ENCODE measurements at regions not wholly inside any gene's neighbourhood (a gene's known extent, or its start where the extent isn't known, plus 50 kb on each side); places are given as distances from the start of the nearest gene placed in this dataset.
A peak's percentile ranks its signal among the peaks of the same experiment; 100 is the strongest.

GRCh38 chr1:232174306-232174705, 455.6 kb downstream of the SIPA1L2 start:
- Histone ChIP-seq H3K4me1 (no peaks in the 10 kb centered on the region), H3K4me3 (no peak overlapping the region), H3K36me3 (no peaks in the 10 kb centered on the region), H3K9me3 (no peaks in the 10 kb centered on the region), H3K27ac (no peak overlapping the region), H3K27me3 (no peaks in the 10 kb centered on the region)
- DNase-seq = no peak
- TF ChIP-seq POLR2A (IDR thresholded peaks at IDR 0.05) = no peak
- TF ChIP-seq, protein P1, sequence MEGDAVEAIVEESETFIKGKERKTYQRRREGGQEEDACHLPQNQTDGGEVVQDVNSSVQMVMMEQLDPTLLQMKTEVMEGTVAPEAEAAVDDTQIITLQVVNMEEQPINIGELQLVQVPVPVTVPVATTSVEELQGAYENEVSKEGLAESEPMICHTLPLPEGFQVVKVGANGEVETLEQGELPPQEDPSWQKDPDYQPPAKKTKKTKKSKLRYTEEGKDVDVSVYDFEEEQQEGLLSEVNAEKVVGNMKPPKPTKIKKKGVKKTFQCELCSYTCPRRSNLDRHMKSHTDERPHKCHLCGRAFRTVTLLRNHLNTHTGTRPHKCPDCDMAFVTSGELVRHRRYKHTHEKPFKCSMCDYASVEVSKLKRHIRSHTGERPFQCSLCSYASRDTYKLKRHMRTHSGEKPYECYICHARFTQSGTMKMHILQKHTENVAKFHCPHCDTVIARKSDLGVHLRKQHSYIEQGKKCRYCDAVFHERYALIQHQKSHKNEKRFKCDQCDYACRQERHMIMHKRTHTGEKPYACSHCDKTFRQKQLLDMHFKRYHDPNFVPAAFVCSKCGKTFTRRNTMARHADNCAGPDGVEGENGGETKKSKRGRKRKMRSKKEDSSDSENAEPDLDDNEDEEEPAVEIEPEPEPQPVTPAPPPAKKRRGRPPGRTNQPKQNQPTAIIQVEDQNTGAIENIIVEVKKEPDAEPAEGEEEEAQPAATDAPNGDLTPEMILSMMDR (IDR thresholded peaks at IDR 0.05) = no peak

DNA sequence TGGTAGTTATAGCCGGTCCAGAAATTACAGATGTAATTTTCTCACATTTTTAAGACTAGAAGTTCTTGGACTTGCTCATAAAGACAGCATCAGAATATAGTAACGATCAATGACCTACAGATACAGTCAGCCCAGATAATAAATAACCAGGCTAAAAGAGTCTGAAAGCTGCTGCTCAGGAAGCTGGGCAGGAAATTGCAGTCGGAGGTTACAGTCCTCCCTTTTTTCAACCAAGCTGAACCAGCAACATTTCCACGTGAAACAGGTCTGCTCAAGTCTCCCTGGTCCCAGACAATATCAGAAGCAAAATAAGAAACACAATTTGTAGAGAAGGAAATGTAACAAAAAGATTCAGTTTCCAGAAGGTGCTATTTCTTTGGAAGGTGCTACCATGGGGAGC, 457.4 kb downstream of the SIPA1L2 start:
- H3K4me1 ChIP-seq = no peaks in the 10 kb centered on the region
- DNase-seq = no peak
- H3K27me3 ChIP-seq = no peaks in the 10 kb centered on the region
- H3K27ac ChIP-seq = no peak overlapping the region
- no peak overlapping the region for H3K4me3 ChIP-seq
- H3K36me3 ChIP-seq = no peaks in the 10 kb centered on the region
- TF ChIP-seq POLR2A (IDR thresholded peaks at IDR 0.05) = no peak
- TF ChIP-seq, protein P1 (IDR thresholded peaks at IDR 0.05) = no peak
- no peaks in the 10 kb centered on the region for H3K9me3 ChIP-seq

DNA sequence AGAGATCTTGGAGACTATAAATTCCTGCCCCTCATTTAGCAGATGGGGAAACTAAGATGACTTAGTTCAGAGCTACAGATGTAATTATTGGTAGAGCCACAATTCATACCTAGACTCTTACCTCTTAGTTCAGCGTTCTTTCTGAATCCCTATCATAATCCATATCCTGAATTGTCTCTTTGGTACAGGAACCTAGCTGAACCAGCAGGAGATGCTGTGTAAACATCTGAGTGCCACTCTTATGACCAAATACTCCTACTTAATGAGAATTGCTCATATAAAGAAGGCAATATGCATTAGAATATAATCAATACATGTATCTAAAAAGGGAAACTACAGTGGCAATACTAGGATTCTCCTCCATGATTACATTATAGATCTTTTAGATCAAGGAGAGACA, 459.0 kb downstream of the SIPA1L2 start:
- Histone ChIP-seq H3K27ac (no peak overlapping the region), H3K27me3 (no peaks in the 10 kb centered on the region), H3K36me3 (no peaks in the 10 kb centered on the region), H3K4me1 (no peaks in the 10 kb centered on the region), H3K9me3 (no peaks in the 10 kb centered on the region), H3K4me3 (no peak overlapping the region)
- no peak for TF ChIP-seq POLR2A (IDR thresholded peaks at IDR 0.05)
- TF ChIP-seq, protein P1 (IDR thresholded peaks at IDR 0.05) = peak in 2 of 6 experiments; percentile 23 to 28
- no peak for DNase-seq

DNA sequence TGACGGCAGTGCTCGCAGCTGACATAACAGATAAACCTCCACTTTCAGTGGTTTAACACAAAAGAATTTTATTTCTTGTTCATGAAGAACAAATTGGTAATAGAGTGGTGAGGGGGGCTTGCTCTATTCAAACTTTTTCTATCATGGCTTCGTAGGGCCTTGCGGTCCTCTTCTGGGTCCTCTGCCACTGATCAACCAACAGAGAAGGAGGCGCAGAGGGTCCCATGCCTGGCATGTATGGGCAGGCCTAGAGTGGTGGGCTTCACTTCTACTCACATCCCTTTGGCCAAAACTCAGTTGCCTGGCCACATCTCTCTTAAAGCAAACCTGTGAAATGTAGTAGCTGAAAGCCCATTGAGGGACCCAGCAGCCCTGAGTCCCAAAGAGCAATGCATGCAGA, 460.5 kb downstream of the SIPA1L2 start:
- no peak for TF ChIP-seq POLR2A (IDR thresholded peaks at IDR 0.05)
- TF ChIP-seq, protein P1 (IDR thresholded peaks at IDR 0.05) = no peak
- Histone ChIP-seq H3K27me3 (no peaks in the 10 kb centered on the region), H3K4me3 (no peak overlapping the region), H3K9me3 (no peaks in the 10 kb centered on the region), H3K4me1 (no peaks in the 10 kb centered on the region), H3K36me3 (no peaks in the 10 kb centered on the region), H3K27ac (no peak overlapping the region)
- DNase-seq = no peak

- Histone ChIP-seq H3K4me1 (no peaks in the 10 kb centered on the region), H3K4me3 (no peak overlapping the region), H3K36me3 (no peaks in the 10 kb centered on the region), H3K27me3 (no peaks in the 10 kb centered on the region), H3K9me3 (no peaks in the 10 kb centered on the region), H3K27ac (no peak overlapping the region)
- no peak for TF ChIP-seq POLR2A (IDR thresholded peaks at IDR 0.05)
- TF ChIP-seq, protein P1 (IDR thresholded peaks at IDR 0.05) = no peak
- no peak for DNase-seq
These were observed 461.4 kb downstream of the SIPA1L2 start for GRCh38 chr1:232168508-232168907.

DNA sequence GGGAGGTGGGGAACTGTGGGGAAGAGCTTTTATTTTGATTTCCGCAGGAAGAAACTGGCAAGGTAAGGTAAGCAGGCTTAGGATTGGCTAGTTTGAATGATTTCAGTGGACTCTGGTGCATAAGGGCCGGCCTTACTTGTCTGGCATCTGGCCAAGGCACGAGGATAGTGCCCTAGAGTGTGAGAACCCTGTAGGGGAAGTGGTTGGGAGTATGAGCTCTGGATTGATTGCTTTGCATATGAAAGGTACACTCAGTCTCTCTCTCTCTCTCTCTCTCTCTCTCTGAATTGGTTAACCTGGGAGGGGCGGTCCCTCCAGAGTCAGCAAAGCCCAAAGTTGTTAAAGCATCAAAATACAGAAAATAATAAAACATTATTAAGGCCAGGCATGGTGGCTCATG, 463.0 kb downstream of the SIPA1L2 start:
- no peaks in the 10 kb centered on the region for H3K36me3 ChIP-seq
- DNase-seq = no peak
- no peak overlapping the region for H3K4me3 ChIP-seq
- TF ChIP-seq POLR2A (IDR thresholded peaks at IDR 0.05) = no peak
- TF ChIP-seq, protein P1 (IDR thresholded peaks at IDR 0.05) = no peak
- H3K4me1 ChIP-seq = no peaks in the 10 kb centered on the region
- no peaks in the 10 kb centered on the region for H3K27me3 ChIP-seq
- H3K9me3 ChIP-seq = no peaks in the 10 kb centered on the region
- no peak overlapping the region for H3K27ac ChIP-seq

Measured in Peyer's patch (tissue), 4 donors.